ENCODE measurements at regions not wholly inside any gene's neighbourhood (a gene's known extent, or its start where the extent isn't known, plus 50 kb on each side); places are given as distances from the start of the nearest gene placed in this dataset.

- no peak for TF ChIP-seq POLR2A (IDR thresholded peaks at IDR 0.05; ENCODE audit: low read depth, low read length)
- TF ChIP-seq FOS (IDR thresholded peaks at IDR 0.05; ENCODE audit: low read depth, low read length), result no peak
- TF ChIP-seq RAD21 (IDR thresholded peaks at IDR 0.05; ENCODE audit: low read length), result no peak
- no peak for TF ChIP-seq NFE2L2 (IDR thresholded peaks at IDR 0.05; ENCODE audit: low read depth, low read length)
- TF ChIP-seq SMC3 (IDR thresholded peaks at IDR 0.05; ENCODE audit: low read depth, low read length), result no peak
- no peak for TF ChIP-seq CTCF (conservative IDR thresholded peaks at IDR 0.05; ENCODE audit: low read depth, low read length)
- no peak for TF ChIP-seq MAZ (IDR thresholded peaks at IDR 0.05; ENCODE audit: borderline replicate concordance, low read depth, low read length)
- TF ChIP-seq CEBPB (IDR thresholded peaks at IDR 0.05; ENCODE audit: low read depth, low read length), result no peak
- no peak overlapping the region for H3K56ac ChIP-seq (ENCODE audit: extremely low read depth, insufficient read depth, low read length)
- H3K14ac ChIP-seq (replicated peaks; ENCODE audit: low read depth, low read length), result no peak overlapping the region
- H3K4me1 ChIP-seq (ENCODE audit: control insufficient read depth, insufficient read depth, low read length), result peaks cover 7% of the 10 kb centered on the region
- no peak overlapping the region for H2BK5ac ChIP-seq (ENCODE audit: low read depth, low read length, poor library complexity, severe bottlenecking)
- no peak overlapping the region for H4K5ac ChIP-seq (ENCODE audit: low read depth, low read length)
- no peak overlapping the region for H2AK9ac ChIP-seq (replicated peaks; ENCODE audit: low read depth, low read length, poor library complexity)
- CTCF ChIA-PET, result no interaction called here
- H4K20me1 ChIP-seq (ENCODE audit: insufficient read depth, low read length), result no peaks in the 10 kb centered on the region
- POLR2A ChIA-PET (ENCODE audit: unreplicated experiment), result no interaction called here
- H4K91ac ChIP-seq (ENCODE audit: insufficient read depth, low read depth, low read length), result no peak overlapping the region
- H3K4me3 ChIP-seq (ENCODE audit: insufficient read depth, low read depth, low read length), result no peak overlapping the region
- no peak overlapping the region for H2AK5ac ChIP-seq (ENCODE audit: low read depth, low read length)
- H3K4ac ChIP-seq (ENCODE audit: low read depth, low read length), result no peak overlapping the region
- H3K18ac ChIP-seq (ENCODE audit: low read depth, low read length), result no peak overlapping the region
- H3K9me1 ChIP-seq (ENCODE audit: insufficient read depth, low read length), result peaks cover 8% of the 10 kb centered on the region; the same call in 1 of the 2 replicates
- no peaks in the 10 kb centered on the region for H3K79me1 ChIP-seq (ENCODE audit: low read depth in 1 of 2, low read length in 2 of 2)
- H3K23ac ChIP-seq (ENCODE audit: low read depth, low read length), result no peak overlapping the region
- 100% methylated on average over 1 of the region's 1 CpG; no CpG with 5 or more reads in 1 of the 2 experiments for WGBS, 2 experiments (ENCODE audit: extremely low coverage in 2 of 2, insufficient read length in 1 of 2)
- no peak overlapping the region for H2BK15ac ChIP-seq (ENCODE audit: low read depth, low read length)
- no peaks in the 10 kb centered on the region for H3K36me3 ChIP-seq (ENCODE audit: control insufficient read depth, insufficient read depth, low read length)
- dilution Hi-C loops (cut with HindIII; ENCODE audit: low sequenced_read_pairs, unreplicated experiment), result no loop called here
- no peak overlapping the region for H2BK20ac ChIP-seq (ENCODE audit: low read depth, low read length)
- in situ Hi-C loops (cut with MboI; ENCODE audit: low sequenced_read_pairs), result no loop called here
- no peak overlapping the region for H3K4me2 ChIP-seq (ENCODE audit: low read depth, low read length)
- no peaks in the 10 kb centered on the region for H3K27me3 ChIP-seq (ENCODE audit: control insufficient read depth, insufficient read depth, low read length)
- H2BK120ac ChIP-seq (ENCODE audit: low read depth, low read length), result no peak overlapping the region
- intact Hi-C loops (cut with micrococcal nuclease), result no loop called here
- no peaks in the 10 kb centered on the region for H3K9me3 ChIP-seq (ENCODE audit: control insufficient read depth, insufficient read depth, low read length)
- no peak overlapping the region for H3K9ac ChIP-seq (ENCODE audit: low read depth, low read length)
- BruUV-seq (replicated peaks), result no TSS peak
- no peak overlapping the region for H2AFZ ChIP-seq (replicated peaks; ENCODE audit: low read length, poor library complexity)
- H4K8ac ChIP-seq (ENCODE audit: low read depth in 2 of 2, low read length in 2 of 2), result no peak overlapping the region
- H3K27ac ChIP-seq (ENCODE audit: insufficient read depth, low read length), result no peak overlapping the region
- no peak for ATAC-seq (ENCODE audit: low read depth)
- DNase-seq, result no peak
Measured at GRCh38 chr5:173768891-173769290, 119.3 kb upstream of the CPEB4 start.
